SU-DHL-6 (cell line): ENCODE measurements at regions not wholly inside any gene's neighbourhood (a gene's known extent, or its start where the extent isn't known, plus 50 kb on each side); places are given as distances from the start of the nearest gene placed in this dataset.

Source experiments
- EZH2phosphoT487 ChIP-seq: fragments of 200-600 bp; sonication (generic), shearing (Covaris generic); conservative IDR thresholded peaks from 2 replicates; pipeline ENCODE4 v1.6.1; 2018; ENCODE audit warnings: mild to moderate bottlenecking, antibody characterized with exemption, low read length, moderate library complexity, mixed read lengths
- TF ChIP-seq, protein P1 (sequence below): fragments of 200-600 bp; sonication (generic); IDR thresholded peaks from one replicate; pipeline ENCODE4 v1.5.1; 2017; ENCODE audit warnings: antibody characterized with exemption, mild to moderate bottlenecking, low read length, moderate library complexity; ENCODE audit not compliant: insufficient read depth, poor library complexity, severe bottlenecking

DNA sequence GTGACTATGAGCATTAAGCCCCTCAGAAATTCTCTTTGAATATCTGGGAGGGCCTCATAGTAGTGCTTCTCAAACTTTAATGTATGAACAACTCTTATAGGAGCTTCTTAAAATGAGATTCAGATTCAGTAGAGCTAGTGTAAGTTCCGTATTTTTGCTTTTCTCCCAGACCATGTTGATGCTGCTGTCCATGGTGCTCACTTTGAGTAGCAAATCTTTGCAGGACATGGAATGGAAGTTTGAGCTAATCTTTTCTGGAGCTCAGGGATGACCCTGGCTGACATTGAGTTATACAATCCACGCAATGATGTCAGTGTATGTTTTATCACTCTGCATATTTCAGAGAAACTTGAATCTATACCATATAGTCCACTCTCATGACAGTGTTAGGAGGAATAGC, 134.2 kb downstream of the OTOL1 start:
- TF ChIP-seq, protein P1, sequence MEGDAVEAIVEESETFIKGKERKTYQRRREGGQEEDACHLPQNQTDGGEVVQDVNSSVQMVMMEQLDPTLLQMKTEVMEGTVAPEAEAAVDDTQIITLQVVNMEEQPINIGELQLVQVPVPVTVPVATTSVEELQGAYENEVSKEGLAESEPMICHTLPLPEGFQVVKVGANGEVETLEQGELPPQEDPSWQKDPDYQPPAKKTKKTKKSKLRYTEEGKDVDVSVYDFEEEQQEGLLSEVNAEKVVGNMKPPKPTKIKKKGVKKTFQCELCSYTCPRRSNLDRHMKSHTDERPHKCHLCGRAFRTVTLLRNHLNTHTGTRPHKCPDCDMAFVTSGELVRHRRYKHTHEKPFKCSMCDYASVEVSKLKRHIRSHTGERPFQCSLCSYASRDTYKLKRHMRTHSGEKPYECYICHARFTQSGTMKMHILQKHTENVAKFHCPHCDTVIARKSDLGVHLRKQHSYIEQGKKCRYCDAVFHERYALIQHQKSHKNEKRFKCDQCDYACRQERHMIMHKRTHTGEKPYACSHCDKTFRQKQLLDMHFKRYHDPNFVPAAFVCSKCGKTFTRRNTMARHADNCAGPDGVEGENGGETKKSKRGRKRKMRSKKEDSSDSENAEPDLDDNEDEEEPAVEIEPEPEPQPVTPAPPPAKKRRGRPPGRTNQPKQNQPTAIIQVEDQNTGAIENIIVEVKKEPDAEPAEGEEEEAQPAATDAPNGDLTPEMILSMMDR, result no peak
- TF ChIP-seq EZH2phosphoT487, result no peak
